ENCODE measurements at regions not wholly inside any gene's neighbourhood (a gene's known extent, or its start where the extent isn't known, plus 50 kb on each side); places are given as distances from the start of the nearest gene placed in this dataset.
"Not testable (repeated sequence)": the region's sequence is repeated elsewhere in the genome, so short reads cannot be mapped to it uniquely, and the experiment has no call there.

DNA sequence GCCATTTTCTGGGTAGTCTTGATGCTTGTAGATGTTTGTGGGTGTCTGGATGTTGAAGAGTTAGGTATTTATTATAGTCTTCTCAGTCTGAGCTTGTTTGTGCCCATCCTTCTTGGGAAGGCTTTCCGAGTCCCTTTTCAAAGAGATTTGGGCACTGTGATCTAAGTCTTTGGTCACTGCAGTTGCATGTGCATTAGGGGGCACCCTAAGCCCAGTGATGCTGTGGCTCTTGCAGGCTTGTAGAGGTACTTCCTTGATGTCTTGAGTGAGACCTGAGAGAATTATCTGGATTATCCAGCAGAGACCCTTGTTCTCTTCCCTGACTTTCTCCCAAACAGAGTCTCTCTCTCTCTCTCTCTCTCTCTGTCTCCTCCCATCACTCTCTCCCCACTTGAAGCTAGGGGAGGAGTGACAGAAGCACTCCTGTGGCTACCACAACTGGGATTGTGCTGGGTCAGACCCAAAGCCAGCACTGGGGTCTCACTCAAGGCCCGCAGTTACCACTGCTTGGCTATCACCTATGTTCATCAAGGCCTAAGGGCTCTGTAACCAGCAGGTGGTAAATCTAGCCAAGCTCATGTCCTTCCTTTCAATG is 68.5 kb downstream of the TMCO5A start:
- no peak for DNase-seq

DNA sequence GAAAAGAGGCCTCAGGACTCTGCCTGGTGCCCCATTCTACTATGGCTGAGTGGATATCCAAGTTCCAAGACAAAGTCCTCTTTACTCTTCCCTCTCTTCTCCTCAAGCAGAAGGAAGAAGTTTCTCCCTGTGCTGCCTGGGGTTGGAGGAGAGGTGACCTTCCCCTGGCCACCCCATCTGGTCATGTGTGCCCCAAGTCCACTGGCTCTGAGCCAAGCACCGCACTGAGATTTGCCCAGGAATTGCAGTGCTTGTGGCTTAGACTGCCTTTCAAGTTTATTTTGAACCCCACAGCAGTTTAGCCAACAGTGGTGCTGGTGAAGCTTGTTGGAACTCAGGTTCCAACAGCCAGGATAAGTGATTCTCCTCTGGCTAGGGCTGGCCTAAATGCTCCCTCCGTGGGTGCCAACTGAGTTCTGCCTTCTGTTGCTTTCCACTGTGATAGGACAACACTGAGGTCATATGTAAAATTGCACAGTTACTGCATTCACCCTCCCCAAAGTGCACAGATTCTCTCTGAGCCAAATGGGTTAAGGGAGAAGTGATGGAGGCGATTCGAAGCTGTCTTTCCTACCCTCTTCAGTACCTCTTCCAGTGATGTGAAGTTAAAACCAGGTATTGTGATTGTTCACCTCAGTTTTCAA is 69.9 kb downstream of the TMCO5A start:
- DNase-seq: no peak

- no peak for DNase-seq
These were observed 71.7 kb downstream of the TMCO5A start for GRCh38 chr15:38005953-38006808.

DNA sequence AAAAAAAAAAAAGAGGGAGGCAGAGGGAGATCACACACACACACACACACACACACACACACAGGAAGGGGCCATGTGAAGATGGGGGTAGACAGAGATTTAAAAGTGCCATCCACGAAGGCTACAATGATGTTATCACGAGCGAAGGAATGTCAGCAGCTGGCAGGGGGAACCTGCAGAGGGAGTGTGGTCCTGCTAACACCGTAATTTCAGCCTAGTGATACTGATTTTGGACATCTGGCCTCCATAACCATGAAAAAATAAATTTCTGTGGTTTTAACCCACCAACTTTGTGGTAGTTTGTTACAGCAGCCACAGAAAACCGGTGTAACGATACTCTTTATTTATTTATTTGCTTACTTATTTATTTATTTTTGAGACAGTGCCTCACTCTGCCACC is 76.0 kb downstream of the TMCO5A start:
- no peak for DNase-seq

DNA sequence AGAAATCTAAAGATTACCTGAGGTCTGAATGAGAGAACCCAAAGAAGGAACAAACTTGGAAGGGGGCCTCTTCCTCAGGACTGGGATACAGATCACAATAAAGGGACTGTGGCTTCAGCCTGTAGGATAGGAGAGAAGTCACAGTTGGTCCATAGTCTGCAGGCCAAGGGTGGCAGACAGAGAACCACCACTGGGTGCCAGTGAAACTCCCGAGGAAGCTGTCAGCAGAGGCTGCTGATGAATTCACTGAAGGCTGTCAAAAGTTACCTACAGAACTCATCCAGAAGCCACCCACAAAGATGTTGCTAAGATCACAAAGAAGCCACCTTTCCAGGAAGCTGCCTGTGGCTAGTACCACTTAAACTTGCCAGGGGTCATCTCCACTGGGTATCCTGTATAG is 78.5 kb downstream of the TMCO5A start:
- no peak for DNase-seq

GRCh38 chr15:38017721-38018120 is 83.3 kb downstream of the TMCO5A start:
- no peak for DNase-seq

- DNase-seq: no peak
These were observed 84.6 kb downstream of the TMCO5A start for GRCh38 chr15:38019066-38019465.

DNA sequence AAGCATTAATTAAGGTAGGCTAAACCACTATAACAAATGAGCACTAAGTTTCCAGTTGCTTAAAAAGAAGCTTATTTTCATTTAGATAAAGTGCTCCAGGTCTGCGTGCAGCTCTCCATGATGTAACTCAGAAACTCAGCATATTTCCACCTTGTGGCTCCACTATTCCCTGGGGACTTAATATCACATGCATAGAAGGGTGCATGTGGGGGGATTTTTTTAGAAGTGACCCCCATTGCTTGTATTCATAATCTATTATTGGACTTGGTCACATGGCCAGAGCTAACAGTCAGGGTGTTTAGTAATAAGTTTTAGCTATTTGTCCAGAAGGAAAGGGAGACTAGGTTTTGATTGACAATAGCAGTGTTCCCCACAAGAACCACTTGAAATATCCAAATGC is 86.8 kb downstream of the TMCO5A start:
- DNase-seq: no peak

- DNase-seq: no peak
These were observed 90.1 kb downstream of the TMCO5A start for GRCh38 chr15:38024293-38025091.

- DNase-seq: not testable (repeated sequence)
These were observed 91.2 kb downstream of the TMCO5A start for GRCh38 chr15:38025656-38026055.

GRCh38 chr15:38028869-38029268 is 94.4 kb downstream of the TMCO5A start:
- no peak for DNase-seq

DNA sequence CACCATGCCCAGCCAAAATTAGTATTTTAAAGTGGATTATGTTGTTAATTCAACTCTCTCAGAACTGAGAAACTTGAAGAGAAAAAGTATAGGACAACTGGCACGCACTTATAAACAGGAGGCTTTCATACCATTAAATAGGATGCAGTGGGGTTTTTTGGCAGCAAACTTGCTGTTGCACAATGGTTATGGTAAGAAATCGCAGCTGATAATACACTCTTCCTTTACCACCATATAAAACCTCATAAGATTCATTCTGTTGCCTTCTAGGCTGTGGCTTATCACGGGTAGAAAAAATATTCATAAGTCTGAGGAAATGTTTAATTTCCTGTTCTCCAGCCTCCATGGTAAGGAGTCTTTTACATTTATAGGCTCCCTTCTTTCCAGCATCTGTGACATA is 95.3 kb downstream of the TMCO5A start:
- no peak for DNase-seq

- DNase-seq: no peak
These were observed 96.2 kb downstream of the TMCO5A start for GRCh38 chr15:38030609-38031008.

- no peak for DNase-seq
These were observed 101.3 kb downstream of the TMCO5A start for GRCh38 chr15:38035701-38036100.

DNA sequence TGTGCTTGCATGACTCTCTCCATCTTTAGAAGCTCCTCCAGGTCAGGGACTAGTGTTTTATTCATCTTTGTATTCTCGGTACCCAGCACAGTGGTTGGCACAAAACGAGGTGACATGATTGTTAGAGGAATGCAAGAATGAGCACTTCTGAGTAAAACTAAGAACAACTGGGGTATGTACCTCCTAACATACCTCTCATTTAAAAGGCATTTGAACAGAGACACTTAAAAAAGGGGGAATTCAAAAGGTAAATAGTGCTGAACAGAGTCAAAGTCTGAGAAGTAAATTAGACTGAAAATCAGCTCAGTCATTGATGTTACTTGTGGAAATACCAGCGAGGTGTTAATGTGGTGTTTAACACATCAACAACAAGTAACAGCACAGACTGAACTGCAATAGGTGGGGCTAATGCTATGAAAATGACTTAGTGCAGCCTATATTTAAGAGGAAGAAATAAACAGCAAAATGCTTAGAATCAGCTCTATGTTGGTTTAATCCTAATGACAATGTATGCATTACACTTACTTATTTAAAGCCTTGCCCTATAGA is 102.4 kb downstream of the TMCO5A start:
- no peak for DNase-seq

DNA sequence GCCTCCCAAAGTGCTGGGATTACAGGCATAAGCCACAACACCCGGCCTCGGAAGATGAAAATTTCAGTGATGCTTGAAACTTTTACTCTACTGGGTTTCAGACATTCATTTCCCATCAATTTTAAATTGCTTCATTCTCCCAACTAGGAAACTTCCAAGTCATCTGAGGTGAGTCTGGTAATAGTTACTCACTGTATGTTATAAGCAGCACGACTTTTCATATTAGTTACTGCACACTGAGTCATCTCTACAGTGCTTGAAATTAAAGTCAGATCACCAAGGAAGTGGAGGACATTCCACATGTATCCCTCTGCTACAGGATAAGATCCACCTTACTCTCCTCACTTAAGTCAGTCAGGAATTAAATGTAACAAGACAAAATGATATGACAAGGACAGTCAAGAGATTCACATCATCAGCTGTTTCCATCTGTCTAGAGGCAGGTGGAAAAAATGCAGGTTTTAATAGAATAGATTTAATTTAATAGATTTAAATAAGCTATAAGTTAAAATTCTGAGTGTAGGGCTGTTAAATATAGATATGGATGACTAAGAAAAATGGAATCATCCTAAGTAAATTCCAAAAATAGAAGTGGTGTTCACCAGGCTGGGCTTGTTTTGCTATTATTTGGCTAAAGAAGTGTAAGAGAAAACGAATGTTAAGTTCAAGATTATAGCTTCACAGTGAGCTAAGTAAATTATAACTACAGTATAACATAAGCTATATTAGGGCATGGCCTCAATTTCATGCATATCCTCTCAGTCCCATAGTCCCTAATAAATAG is 104.4 kb downstream of the TMCO5A start:
- no peak for DNase-seq

- DNase-seq: no peak
These were observed 106.2 kb downstream of the TMCO5A start for GRCh38 chr15:38040615-38041014.

DNA sequence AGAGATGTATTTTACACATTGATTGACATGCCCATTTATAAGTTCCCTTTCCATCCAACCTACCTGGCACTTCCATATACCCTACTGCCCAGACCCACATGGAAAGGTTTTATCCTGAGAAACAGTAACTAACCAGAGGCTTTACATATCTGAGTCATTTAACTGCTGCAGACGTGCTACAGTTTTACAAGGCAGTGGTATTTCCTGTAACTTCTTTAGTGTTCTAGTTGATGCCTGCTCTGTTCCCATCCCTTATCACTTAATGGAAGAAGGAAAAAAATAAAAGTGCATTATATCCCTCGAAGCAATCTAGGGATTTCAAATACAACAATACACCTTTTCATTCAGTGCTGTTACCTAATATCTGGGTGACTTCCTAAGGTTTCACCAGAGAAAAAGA is 107.1 kb downstream of the TMCO5A start:
- no peak for DNase-seq

- DNase-seq: no peak
These were observed 107.8 kb downstream of the TMCO5A start for GRCh38 chr15:38042211-38042610.

DNA sequence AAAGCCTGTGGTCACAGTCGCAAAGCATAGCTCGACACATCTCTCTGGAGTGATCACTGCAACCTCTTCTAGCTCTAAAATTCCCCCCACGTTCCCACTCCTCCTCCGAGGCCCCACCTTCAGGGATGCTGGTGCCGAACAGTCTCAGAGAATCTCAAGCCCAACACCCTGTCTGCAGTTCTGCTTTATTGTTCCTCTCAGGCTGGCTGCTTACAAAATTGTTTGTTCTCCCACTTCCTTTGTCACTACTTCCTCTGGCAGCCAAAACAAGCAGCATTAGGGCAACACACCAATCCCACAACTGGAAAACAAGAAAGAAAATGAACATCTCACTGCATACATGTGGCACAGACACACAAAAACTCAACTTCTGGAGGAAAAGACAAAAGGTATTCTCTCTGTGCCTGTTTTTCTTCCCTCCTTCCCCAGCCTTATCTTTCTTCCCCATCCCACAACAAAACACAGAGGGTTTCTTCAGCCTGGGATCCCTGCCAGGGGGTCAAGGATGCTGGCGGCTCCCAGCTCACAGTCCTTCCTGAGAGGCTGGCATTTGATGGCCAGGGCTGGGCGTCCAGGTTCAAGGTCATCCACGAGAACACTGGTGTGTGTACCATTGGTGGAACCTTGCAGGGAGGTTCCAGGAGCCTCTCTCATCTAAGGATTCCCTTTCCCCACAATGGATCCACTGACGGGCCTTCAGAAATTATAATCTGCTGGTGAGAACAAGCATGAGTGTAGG is 108.4 kb downstream of the TMCO5A start:
- DNase-seq: no peak
